GM21390 (cell line): ENCODE measurements at regions not wholly inside any gene's neighbourhood (a gene's known extent, or its start where the extent isn't known, plus 50 kb on each side); places are given as distances from the start of the nearest gene placed in this dataset.

Source experiments
- ATAC-seq: cut with Tn5 transposase; IDR thresholded peaks from one replicate; pipeline ENCODE4 v1.9.1; 2021; ENCODE audit not compliant: unreplicated experiment

- ATAC-seq: no peak
These were observed 691.9 kb downstream of the UQCRFS1 start for GRCh38 chr19:28520998-28521568.

DNA sequence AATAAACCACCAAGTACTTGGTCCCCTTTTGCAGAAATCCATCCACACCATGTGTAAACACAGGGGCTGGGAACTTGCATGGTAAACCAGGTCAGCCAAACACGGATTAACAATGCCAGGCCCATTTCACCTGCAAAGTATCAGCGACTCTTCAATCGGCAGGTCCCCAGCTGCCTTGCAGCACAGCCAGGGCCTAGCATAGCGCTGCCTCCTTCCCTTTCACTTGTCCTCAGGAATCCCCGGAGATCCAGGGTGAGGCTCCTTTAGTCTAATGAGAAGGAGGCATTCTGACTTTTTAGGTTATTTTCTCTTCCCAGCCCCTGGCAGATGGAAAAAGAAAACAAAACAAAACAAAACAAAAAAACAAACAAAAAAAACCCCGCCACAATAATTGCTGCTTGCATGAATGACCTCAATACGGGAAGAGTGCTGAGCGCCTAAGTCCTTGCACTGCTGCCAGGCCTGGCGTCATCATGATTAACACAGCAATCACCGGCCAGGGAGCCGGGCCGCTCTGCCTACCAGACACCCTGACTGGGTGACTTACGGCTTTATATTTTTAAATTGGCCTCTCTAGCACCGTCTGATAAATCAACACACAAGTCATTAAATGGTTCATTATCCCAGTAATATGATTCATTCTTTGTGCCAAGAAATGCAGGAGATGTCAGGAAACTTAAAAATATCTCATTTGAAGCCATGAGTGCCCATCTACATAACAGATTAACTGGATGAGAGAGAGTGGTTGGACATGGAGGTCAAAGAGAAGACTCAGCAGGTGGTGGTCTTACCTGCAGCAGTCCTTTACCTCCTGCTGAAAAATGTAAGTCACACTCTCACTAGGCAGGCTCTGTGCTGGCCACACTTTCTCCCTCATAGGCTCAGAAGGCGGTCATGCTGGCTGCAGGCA, 692.7 kb downstream of the UQCRFS1 start:
- ATAC-seq: no peak

GRCh38 chr19:28519218-28519779, 693.7 kb downstream of the UQCRFS1 start:
- ATAC-seq: no peak

GRCh38 chr19:28516415-28516872, 696.5 kb downstream of the UQCRFS1 start:
- no peak for ATAC-seq

- ATAC-seq: no peak
These were observed 698.8 kb downstream of the UQCRFS1 start for GRCh38 chr19:28514166-28514565.

- no peak for ATAC-seq
These were observed 701.3 kb downstream of the UQCRFS1 start for GRCh38 chr19:28511655-28512054.

- no peak for ATAC-seq
These were observed 703.7 kb downstream of the UQCRFS1 start for GRCh38 chr19:28509079-28509895.

DNA sequence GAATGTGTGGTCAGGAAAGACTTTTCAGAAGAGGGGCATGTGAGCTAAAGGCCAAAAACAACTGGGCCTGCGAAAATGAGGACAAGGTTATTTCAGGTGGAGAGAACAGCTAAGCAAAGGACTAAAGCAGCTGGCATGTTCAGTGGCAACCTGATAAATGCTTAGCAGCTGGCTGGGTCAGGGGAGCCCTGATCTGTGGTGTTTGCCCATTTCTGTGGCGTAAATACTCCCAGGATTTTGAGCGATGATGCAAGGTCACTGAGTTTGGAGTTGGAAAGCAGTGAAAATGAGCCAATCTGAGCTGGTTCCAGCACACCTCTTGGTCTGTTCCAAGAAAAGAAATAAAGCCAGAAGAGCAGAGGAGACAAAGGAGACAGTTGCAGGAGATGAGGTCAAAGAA, 704.3 kb downstream of the UQCRFS1 start:
- ATAC-seq: no peak

DNA sequence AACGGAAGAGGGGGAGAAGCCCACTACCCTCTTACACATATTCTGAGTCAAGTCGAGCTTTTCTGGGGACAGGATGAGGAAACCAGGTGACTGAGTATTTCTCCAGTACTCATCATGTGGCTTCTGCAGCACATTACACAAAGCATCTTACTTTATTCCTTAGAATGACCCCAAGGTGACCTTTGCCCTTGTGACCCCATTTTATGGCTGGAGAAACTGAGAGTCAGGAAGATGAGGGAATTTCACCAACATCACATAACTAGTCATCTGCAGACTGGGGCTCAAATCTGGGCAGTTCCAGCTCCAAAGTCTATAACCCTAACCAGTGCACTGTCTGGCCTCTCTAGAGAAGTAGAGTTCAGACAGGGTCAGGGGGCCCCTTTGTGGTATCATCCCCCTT, 707.0 kb downstream of the UQCRFS1 start:
- ATAC-seq: no peak

DNA sequence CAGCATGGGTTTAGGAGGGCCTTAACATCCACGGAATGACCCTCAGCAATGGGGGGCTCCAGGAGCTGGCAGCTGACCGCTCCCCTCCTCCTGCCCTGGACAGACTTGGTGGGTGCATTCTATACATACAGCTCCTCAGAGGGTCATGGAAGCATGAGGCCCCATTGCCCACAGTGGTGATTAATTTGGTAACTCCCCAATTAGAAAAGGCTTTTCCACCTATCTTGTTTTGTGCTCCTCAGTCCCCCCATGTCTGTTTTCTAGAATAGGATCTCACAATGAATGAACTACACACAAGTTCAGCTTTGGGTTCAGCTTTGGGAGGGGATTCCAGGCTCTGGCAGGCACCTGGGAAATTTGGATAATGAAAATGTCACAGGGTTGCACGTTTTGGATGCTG, 707.8 kb downstream of the UQCRFS1 start:
- no peak for ATAC-seq

- ATAC-seq: no peak
These were observed 708.2 kb downstream of the UQCRFS1 start for GRCh38 chr19:28504727-28505126.

- no peak for ATAC-seq
These were observed 708.8 kb downstream of the UQCRFS1 start for GRCh38 chr19:28504139-28504538.

- no peak for ATAC-seq
These were observed 709.8 kb downstream of the UQCRFS1 start for GRCh38 chr19:28502879-28503734.

DNA sequence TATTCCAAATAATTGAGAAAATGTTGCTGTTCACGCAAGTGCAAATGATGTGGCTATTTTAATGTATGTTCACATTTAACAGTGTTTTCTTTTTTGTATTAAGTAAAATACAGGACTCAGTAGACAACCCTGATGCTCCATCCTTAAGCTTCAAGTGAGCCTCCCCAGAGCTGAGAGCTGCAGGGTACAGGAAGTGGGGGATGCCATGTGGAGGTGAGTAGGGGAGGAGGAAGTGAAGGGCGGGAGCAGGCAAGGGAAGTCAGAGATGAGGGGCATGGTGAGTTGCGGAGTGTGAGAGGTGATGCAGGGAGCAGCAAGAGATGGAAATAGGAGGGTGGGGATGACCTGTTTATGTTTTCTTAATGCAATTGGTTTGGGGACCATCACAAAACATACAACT, 711.0 kb downstream of the UQCRFS1 start:
- no peak for ATAC-seq

DNA sequence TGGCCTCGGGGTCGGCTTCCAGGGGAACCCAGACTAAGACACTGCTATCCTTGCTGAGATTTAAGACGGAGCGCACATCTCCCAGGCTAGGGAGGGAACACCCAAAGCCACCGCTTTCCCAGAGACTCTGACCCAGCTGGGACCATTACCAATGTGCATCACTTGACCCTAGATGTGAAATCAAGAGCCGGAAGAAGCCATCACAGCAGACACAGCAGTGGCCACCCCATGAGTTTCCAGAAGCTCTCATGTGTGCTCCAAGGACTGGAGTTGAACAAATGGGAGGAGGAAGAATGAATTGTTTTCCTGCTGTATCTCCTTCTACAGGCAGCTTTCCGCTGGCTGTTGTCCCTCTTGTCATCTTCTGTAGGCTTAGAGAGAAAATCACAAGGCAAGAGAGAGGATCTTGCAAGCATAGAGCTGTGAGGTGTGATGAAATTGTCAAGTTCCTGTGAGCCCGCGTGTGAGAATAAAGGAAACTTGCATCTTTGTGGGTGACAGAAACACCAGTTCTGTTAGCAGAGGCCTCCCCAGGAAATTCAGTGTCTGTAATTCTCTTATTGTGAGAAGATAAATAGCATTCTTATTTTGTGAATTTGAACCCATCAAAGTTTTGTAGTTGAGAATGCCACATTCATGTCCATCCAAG, 711.8 kb downstream of the UQCRFS1 start:
- ATAC-seq: no peak

DNA sequence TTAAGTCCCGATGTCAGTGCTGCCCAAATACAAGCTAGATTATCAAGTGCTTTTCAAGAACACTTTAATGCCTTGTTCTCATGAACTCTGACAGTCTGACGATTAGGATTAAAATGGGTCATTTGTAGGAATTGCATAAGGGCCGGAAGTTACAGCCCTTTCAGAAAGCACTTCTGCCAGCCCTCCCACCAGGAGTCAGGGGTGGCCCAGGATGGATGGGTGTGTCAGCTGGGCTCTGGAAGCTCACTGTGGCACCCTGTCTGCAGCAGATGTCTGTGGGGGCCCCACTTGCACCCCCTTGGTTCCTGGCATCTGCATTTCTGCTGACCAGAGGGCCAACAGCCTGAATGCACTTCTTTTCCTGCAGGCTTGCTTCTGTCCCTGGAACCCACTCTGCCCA, 712.7 kb downstream of the UQCRFS1 start:
- ATAC-seq: no peak

DNA sequence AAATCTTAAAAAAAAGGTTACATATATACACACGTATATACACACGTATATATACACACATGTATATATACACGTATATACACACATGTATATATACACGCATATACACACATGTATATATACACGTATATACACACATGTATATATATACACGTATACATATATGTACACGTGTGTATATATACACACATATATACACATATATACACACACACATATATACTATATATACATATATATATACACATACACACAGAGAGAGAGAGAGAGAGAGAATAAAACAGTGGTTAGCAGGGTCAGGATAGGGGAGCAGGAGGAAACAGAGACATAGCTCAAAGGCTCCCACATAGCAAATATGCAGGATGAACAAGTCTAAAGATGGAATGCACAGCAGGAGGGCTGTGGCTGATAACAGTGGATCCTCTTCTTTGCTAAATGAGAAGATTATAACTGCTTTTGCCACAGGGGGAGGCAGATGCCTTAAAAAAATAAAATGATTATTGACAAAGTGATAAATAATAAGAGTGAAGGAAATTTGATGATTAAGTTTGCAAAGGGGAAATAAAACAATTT, 714.5 kb downstream of the UQCRFS1 start:
- no peak for ATAC-seq

DNA sequence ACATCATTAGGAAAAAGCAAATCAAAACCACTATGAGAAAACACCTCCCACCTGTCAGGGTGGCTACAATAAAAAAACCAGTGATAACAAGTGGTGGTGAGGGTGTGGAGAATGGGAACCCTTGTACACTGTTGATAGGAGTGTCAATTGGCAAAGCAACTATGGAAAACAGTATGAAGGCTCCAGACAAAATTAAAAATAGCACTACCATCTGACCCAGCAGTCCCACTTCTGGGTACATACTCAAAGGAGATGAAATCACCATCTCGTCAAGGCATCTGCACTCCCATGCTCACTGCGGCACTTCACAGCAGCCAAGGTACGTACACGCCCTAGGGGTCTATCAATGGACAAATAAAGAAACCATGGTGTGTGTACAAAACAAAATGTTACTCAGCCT, 715.1 kb downstream of the UQCRFS1 start:
- no peak for ATAC-seq

DNA sequence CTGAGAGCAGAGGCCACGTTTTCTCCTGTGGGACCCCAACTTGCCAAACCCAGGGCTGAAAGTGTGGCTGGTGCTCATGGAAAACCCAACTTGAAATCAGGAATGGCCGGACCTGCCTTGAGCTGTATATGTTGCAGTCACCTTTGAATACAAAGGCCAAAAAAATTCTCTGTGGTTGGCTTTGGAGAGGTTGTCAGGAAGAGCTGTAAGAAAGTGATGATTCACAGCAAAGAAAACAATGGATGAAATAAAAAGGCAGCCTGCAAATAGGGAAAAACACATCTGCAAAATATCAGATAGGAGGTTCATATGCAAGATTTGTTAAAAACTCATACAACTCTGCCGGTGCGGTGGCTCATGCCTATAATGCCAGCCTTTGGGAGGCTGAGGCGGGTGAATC, 715.8 kb downstream of the UQCRFS1 start:
- ATAC-seq: no peak

DNA sequence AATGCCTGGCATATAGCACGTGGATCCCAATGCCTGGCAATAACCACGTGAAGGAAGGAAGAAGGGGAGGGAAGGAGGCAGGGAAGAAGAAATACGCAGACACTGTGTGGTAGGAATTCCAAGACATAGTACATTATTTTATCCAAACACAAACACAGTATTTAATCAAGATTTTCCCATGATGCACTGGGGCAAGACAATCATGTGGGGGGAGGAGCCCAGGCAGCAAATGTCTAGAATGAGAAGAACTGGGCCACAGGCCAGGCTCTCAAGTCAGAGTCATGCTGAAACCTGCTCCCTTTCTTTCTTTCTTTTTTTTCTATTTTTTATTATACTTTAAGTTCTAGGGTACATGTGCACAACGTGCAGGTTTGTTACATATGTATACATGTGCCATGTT, 717.9 kb downstream of the UQCRFS1 start:
- no peak for ATAC-seq
